HCT116 (cell line): ENCODE measurements at regions not wholly inside any gene's neighbourhood (a gene's known extent, or its start where the extent isn't known, plus 50 kb on each side); places are given as distances from the start of the nearest gene placed in this dataset.

Experiments
- ATAC-seq: fragments of 200-7000 bp; cut with Tn5 transposase; 2 replicates; pipeline ENCODE4 v1.9.1; 2020; ENCODE audit warnings: mild to moderate bottlenecking, moderate library complexity
- BruUV-seq: library from RNA; stranded (reverse); fragments of 400-500 nt; replicated peaks from 2 replicates; lab custom pipeline; 2021; lab: Mats Ljungman, UMichigan
- CTCF ChIA-PET: fragments of 300-600 bp; sonication (Branson Sonifier 250); formaldehyde crosslinking; loops from one replicate; lab custom pipeline; 2021; ENCODE audit warnings: antibody characterized with exemption; lab: Charles Lee
- POLR2A ChIA-PET: fragments of 300-600, 350-600 bp; sonication (Branson Sonifier 250); formaldehyde crosslinking; loops from one replicate; lab custom pipeline; 2021; ENCODE audit warnings: antibody characterized with exemption; lab: Charles Lee
- RAD21 ChIA-PET, 2 experiments: fragments of 300-600 bp; sonication (Branson Sonifier 250); formaldehyde crosslinking; loops; one replicate each; lab custom pipeline; 2023; ENCODE audit warnings: low total read pairs in 2 of 2; ENCODE audit not compliant: uncharacterized antibody in 2 of 2, unreplicated experiment in 2 of 2, low non-redundant PET in 1 of 2; lab: Charles Lee
- DNase-seq: peaks from one replicate; pipeline ENCODE4 v3.0.0-alpha.2; 2010; ENCODE audit warnings: low read depth, low spot score
- H2AFZ ChIP-seq: fragments of 200-600 bp; shearing (Covaris generic), sonication (generic); 2 replicates; pipeline ENCODE4 v1.6.1; 2017; ENCODE audit warnings: low read depth, mixed run types, mixed read lengths, antibody characterized with exemption, low read length; ENCODE audit not compliant: poor library complexity, severe bottlenecking
- H3K27ac ChIP-seq: 2 replicates; pipeline ENCODE4 v1.5.1; 2012; ENCODE audit warnings: low read depth, low read length
- H3K27me3 ChIP-seq: fragments of 200-600 bp; sonication (generic); 2 replicates; pipeline ENCODE4 v1.6.1; 2016; ENCODE audit warnings: mixed run types, low read length, mixed read lengths; ENCODE audit not compliant: insufficient read depth
- H3K36me3 ChIP-seq, 2 experiments: fragments of 200-500 bp in 1 of 2; fragments of 200-600 bp in 1 of 2; sonication (Bioruptor generic) in 1 of 2; sonication (generic) in 1 of 2; 2 replicates each; pipeline versions ENCODE4 v1.5.1 to v1.6.1; 2014 to 2016; ENCODE audit warnings: low read length in 2 of 2, inconsistent platforms in 1 of 2, mixed read lengths in 1 of 2, mixed run types in 1 of 2; ENCODE audit not compliant: insufficient read depth in 2 of 2, control insufficient read depth in 1 of 2
- H3K4me1 ChIP-seq, 2 experiments: fragments of 200-600 bp in 1 of 2; sonication (generic) in 1 of 2; 2 replicates each; pipeline versions ENCODE4 v1.5.1 to v1.6.1; 2012 to 2017; ENCODE audit warnings: low read length in 2 of 2, inconsistent platforms in 1 of 2, mild to moderate bottlenecking in 1 of 2, mixed read lengths in 1 of 2, mixed run types in 1 of 2, moderate library complexity in 1 of 2; ENCODE audit not compliant: insufficient read depth in 2 of 2, control insufficient read depth in 1 of 2
- H3K4me2 ChIP-seq: fragments of 200-600 bp; sonication (generic); 2 replicates; pipeline ENCODE4 v1.6.1; 2017; ENCODE audit warnings: mixed run types, low read length, mixed read lengths
- H3K4me3 ChIP-seq, 2 experiments: fragments of 200-600 bp in 1 of 2; sonication (generic) in 1 of 2; replicated peaks in 1 of 2; 2 replicates each; pipeline ENCODE4 v1.5.1; 2011 to 2016; ENCODE audit warnings: low read length in 2 of 2, control low read depth in 1 of 2, low read depth in 1 of 2, mild to moderate bottlenecking in 1 of 2, mixed read lengths in 1 of 2, mixed run types in 1 of 2
- H3K79me2 ChIP-seq: fragments of 200-600 bp; sonication (generic); 2 replicates; pipeline ENCODE4 v1.6.1; 2017; ENCODE audit warnings: mild to moderate bottlenecking, mixed run types, low read length, moderate library complexity, mixed read lengths; ENCODE audit not compliant: insufficient read depth
- H3K9ac ChIP-seq: fragments of 200-600 bp; sonication (generic); 2 replicates; pipeline ENCODE4 v1.6.1; 2016; ENCODE audit warnings: low read length, mixed read lengths
- H3K9me2 ChIP-seq: fragments of 200-600 bp; sonication (generic), shearing (Covaris generic); 2 replicates; pipeline ENCODE4 v1.6.1; 2017; ENCODE audit warnings: mixed run types, mild to moderate bottlenecking, moderate library complexity; ENCODE audit not compliant: insufficient read depth
- H3K9me3 ChIP-seq, 2 experiments: fragments of 200-500 bp in 1 of 2; fragments of 200-600 bp in 1 of 2; sonication (Bioruptor generic) in 1 of 2; sonication (generic) in 1 of 2; 2 replicates each; pipeline ENCODE4 v1.6.1; 2014 to 2017; ENCODE audit warnings: low read length in 2 of 2, mixed read lengths in 2 of 2, inconsistent platforms in 1 of 2, low read depth in 1 of 2, mild to moderate bottlenecking in 1 of 2, mixed run types in 1 of 2, moderate library complexity in 1 of 2; ENCODE audit not compliant: control insufficient read depth in 1 of 2, insufficient read depth in 1 of 2
- H4K20me1 ChIP-seq: fragments of 200-600 bp; sonication (generic), shearing (Covaris generic); 2 replicates; pipeline ENCODE4 v1.6.1; 2017; ENCODE audit warnings: mixed run types, mild to moderate bottlenecking, moderate library complexity; ENCODE audit not compliant: insufficient read depth
- CBX3 ChIP-seq: IDR thresholded peaks from 2 replicates; pipeline ENCODE4 v1.6.1; 2012; ENCODE audit warnings: low read depth
- CEBPB ChIP-seq: IDR thresholded peaks from 2 replicates; pipeline ENCODE4 v1.6.1; 2012; ENCODE audit warnings: low read depth
- ELF1 ChIP-seq: IDR thresholded peaks from 2 replicates; pipeline ENCODE4 v1.6.1; 2012; ENCODE audit warnings: low read depth, borderline replicate concordance
- JUND ChIP-seq: IDR thresholded peaks from 2 replicates; pipeline ENCODE4 v1.6.1; 2012
- TCF7L2 ChIP-seq: IDR thresholded peaks from 2 replicates; pipeline ENCODE4 v1.7.0; 2011; ENCODE audit warnings: borderline replicate concordance, inconsistent platforms; ENCODE audit not compliant: insufficient read depth, insufficient read length; ENCODE audit errors: extremely low read depth
- YY1 ChIP-seq: IDR thresholded peaks from 2 replicates; pipeline ENCODE4 v1.6.1; 2011; ENCODE audit warnings: low read length, low read depth, moderate library complexity, mild to moderate bottlenecking; ENCODE audit not compliant: insufficient replicate concordance; ENCODE audit errors: extremely low read depth
- ZBTB33 ChIP-seq: IDR thresholded peaks from 2 replicates; pipeline ENCODE4 v1.6.1; 2011; ENCODE audit warnings: mild to moderate bottlenecking, low read length, moderate library complexity; ENCODE audit not compliant: insufficient replicate concordance; ENCODE audit errors: extremely low read depth
- ZNF274 ChIP-seq: fragments of 200-500 bp; sonication (Bioruptor generic); IDR thresholded peaks from 2 replicates; pipeline ENCODE4 v1.6.1; 2014; ENCODE audit warnings: mild to moderate bottlenecking, low read depth, low read length, inconsistent platforms
- intact Hi-C: fragments of 100-400 bp; cut with micrococcal nuclease; formaldehyde crosslinking; loops from 2 replicates; pipeline ENCODE4 v1.10.0; 2022
- TF ChIP-seq, protein P1 (sequence below): IDR thresholded peaks from 2 replicates; pipeline ENCODE4 v1.6.1; 2012
- TF ChIP-seq, protein P2 (sequence below): IDR thresholded peaks from 2 replicates; pipeline ENCODE4 v1.6.1; 2012

GRCh38 chr2:82507657-82508056 is 1951.4 kb downstream of the SUCLG1 start:
- Histone ChIP-seq H3K4me3 (no peak overlapping the region), H3K36me3 (no peaks in the 10 kb centered on the region), H3K4me1 (no peaks in the 10 kb centered on the region), H3K9ac (no peak overlapping the region), H3K27ac (no peak overlapping the region), H4K20me1 (no peaks in the 10 kb centered on the region), H3K9me2 (no peaks in the 10 kb centered on the region), H3K27me3 (no peaks in the 10 kb centered on the region), H3K9me3 (no peaks in the 10 kb centered on the region), H3K79me2 (no peaks in the 10 kb centered on the region), H3K4me2 (no peak overlapping the region), H2AFZ (no peak overlapping the region)
- CTCF ChIA-PET = no interaction called here
- POLR2A ChIA-PET = no interaction called here
- BruUV-seq = no TSS peak
- DNase-seq (no peak), ATAC-seq (no peak)
- RAD21 ChIA-PET = no interaction called here
- intact Hi-C loops = no loop called here
- TF ChIP-seq TCF7L2 (no peak), JUND (no peak), CEBPB (no peak), CBX3 (no peak), ZBTB33 (no peak), ELF1 (no peak), ZNF274 (no peak), YY1 (no peak)
- TF ChIP-seq, protein P1, sequence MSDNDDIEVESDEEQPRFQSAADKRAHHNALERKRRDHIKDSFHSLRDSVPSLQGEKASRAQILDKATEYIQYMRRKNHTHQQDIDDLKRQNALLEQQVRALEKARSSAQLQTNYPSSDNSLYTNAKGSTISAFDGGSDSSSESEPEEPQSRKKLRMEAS = no peak
- TF ChIP-seq, protein P2, sequence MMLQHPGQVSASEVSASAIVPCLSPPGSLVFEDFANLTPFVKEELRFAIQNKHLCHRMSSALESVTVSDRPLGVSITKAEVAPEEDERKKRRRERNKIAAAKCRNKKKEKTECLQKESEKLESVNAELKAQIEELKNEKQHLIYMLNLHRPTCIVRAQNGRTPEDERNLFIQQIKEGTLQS = no peak
